ENCODE measurements at regions not wholly inside any gene's neighbourhood (a gene's known extent, or its start where the extent isn't known, plus 50 kb on each side); places are given as distances from the start of the nearest gene placed in this dataset.

DNA sequence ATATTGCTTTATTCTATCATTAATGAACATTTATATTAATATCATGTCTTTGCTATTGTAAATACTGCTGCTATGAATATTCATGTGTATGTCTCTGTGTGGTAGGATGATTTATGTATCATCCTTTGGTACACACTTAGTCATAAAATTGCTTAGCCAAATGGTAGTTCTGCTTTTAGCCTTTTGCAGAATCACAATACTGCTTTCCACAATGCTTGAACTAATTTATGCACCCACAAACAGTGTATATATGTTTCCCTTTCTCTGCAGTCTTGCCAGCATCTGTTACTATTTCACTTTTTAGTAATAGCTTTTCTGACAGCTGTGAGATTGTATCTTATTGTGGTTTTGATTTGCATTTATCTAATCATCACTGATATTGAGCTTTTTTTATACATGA, 254.3 kb upstream of the RBMY1B start:
- H3K9me3 ChIP-seq (ENCODE audit: control insufficient read depth in 1 of 2, low read length in 2 of 2): no peaks in the 10 kb centered on the region
- no peaks in the 10 kb centered on the region for H3K27me3 ChIP-seq (ENCODE audit: control insufficient read depth in 1 of 2, insufficient read depth in 2 of 2, low read length in 2 of 2)
- no peak overlapping the region for H3K9ac ChIP-seq (ENCODE audit: low read depth in 1 of 2, low read length in 2 of 2)
- no peaks in the 10 kb centered on the region for H3K36me3 ChIP-seq (ENCODE audit: control insufficient read depth in 1 of 2, insufficient read depth in 2 of 2, low read length in 2 of 2)
- no peaks in the 10 kb centered on the region for H3K4me1 ChIP-seq (ENCODE audit: control insufficient read depth in 1 of 2, insufficient read depth in 2 of 2, low read length in 2 of 2)
- H3K27ac ChIP-seq (ENCODE audit: low read depth, low read length): no peak overlapping the region
- no peak overlapping the region for H3K4me3 ChIP-seq (ENCODE audit: low read depth in 1 of 2, low read length in 2 of 2)

DNA sequence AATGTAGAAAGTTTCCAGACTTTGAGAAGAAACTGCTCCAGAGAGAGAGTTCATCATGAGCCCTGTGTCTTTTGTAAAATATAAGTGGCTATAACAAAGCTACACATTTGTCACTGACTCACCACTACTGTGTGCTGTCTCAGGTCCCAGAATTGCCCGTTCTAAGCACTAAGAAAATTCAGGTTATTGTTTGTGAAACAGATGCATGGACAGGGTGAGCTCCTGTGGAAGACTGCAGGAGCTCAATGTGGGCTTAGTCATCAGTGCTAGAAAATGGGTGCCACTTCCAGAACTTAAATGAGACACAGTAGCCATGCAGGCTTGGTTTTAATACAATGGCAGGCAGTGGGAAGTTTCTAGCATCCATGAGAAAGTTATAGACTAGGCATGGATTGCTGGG, 251.4 kb upstream of the RBMY1B start:
- Histone ChIP-seq H3K27me3 (ENCODE audit: control insufficient read depth in 1 of 2, insufficient read depth in 2 of 2, low read length in 2 of 2) (no peaks in the 10 kb centered on the region), H3K4me1 (ENCODE audit: control insufficient read depth in 1 of 2, insufficient read depth in 2 of 2, low read length in 2 of 2) (no peaks in the 10 kb centered on the region), H3K27ac (ENCODE audit: low read depth, low read length) (no peak overlapping the region)

GRCh38 chrY:21260325-21260724, 250.8 kb upstream of the RBMY1B start:
- Histone ChIP-seq H3K27me3 (ENCODE audit: control insufficient read depth in 1 of 2, insufficient read depth in 2 of 2, low read length in 2 of 2) (no peaks in the 10 kb centered on the region), H3K9me3 (ENCODE audit: control insufficient read depth in 1 of 2, low read length in 2 of 2) (no peaks in the 10 kb centered on the region), H3K4me3 (ENCODE audit: low read depth in 1 of 2, low read length in 2 of 2) (no peak overlapping the region)

More for the DNA sequence above, 251.4 kb upstream of the RBMY1B start:
- Histone ChIP-seq H3K9me3 (ENCODE audit: control insufficient read depth in 1 of 2, low read length in 2 of 2) (no peaks in the 10 kb centered on the region), H3K4me3 (ENCODE audit: low read depth in 1 of 2, low read length in 2 of 2) (no peak overlapping the region), H3K9ac (ENCODE audit: low read depth in 1 of 2, low read length in 2 of 2) (no peak overlapping the region), H3K36me3 (ENCODE audit: control insufficient read depth in 1 of 2, insufficient read depth in 2 of 2, low read length in 2 of 2) (no peaks in the 10 kb centered on the region)

DNA sequence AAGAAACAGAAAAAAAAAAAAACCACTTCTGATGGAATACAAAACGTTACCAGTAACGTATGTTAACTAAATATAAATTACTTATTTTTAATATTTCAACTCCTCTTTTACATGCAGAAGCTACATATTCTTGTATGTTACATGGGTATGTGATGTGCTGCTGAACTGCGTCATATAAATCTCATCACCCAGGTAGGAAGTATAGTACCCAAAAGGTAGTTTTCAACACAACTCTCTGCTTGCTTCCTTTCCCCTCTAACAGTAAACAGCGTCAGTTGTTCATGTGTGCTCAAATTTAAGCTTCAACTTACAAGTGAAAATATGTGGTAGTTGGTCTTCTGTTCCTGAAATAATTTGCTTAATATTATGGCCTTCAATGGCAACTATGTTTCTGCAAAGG, 250.0 kb upstream of the RBMY1B start:
- Histone ChIP-seq H3K27me3 (ENCODE audit: control insufficient read depth in 1 of 2, insufficient read depth in 2 of 2, low read length in 2 of 2) (no peaks in the 10 kb centered on the region), H3K36me3 (ENCODE audit: control insufficient read depth in 1 of 2, insufficient read depth in 2 of 2, low read length in 2 of 2) (no peaks in the 10 kb centered on the region), H3K4me3 (ENCODE audit: low read depth in 1 of 2, low read length in 2 of 2) (no peak overlapping the region), H3K27ac (ENCODE audit: low read depth, low read length) (no peak overlapping the region), H3K9me3 (ENCODE audit: control insufficient read depth in 1 of 2, low read length in 2 of 2) (no peaks in the 10 kb centered on the region), H3K9ac (ENCODE audit: low read depth in 1 of 2, low read length in 2 of 2) (no peak overlapping the region), H3K4me1 (ENCODE audit: control insufficient read depth in 1 of 2, insufficient read depth in 2 of 2, low read length in 2 of 2) (peaks cover under 1 to 4% of the 10 kb centered on the region in 2 donors)

More at GRCh38 chrY:21260325-21260724, 250.8 kb upstream of the RBMY1B start:
- Histone ChIP-seq H3K4me1 (ENCODE audit: control insufficient read depth in 1 of 2, insufficient read depth in 2 of 2, low read length in 2 of 2) (no peaks in the 10 kb centered on the region), H3K27ac (ENCODE audit: low read depth, low read length) (no peak overlapping the region), H3K9ac (ENCODE audit: low read depth in 1 of 2, low read length in 2 of 2) (no peak overlapping the region), H3K36me3 (ENCODE audit: control insufficient read depth in 1 of 2, insufficient read depth in 2 of 2, low read length in 2 of 2) (no peaks in the 10 kb centered on the region)

GRCh38 chrY:21266751-21267150, 244.4 kb upstream of the RBMY1B start:
- Histone ChIP-seq H3K27ac (ENCODE audit: low read depth, low read length) (no peak overlapping the region), H3K9ac (ENCODE audit: low read depth in 1 of 2, low read length in 2 of 2) (no peak overlapping the region), H3K9me3 (ENCODE audit: control insufficient read depth in 1 of 2, low read length in 2 of 2) (no peaks in the 10 kb centered on the region), H3K4me1 (ENCODE audit: control insufficient read depth in 1 of 2, insufficient read depth in 2 of 2, low read length in 2 of 2) (peaks cover 12 to 16% of the 10 kb centered on the region in 2 donors), H3K4me3 (ENCODE audit: low read depth in 1 of 2, low read length in 2 of 2) (no peak overlapping the region), H3K27me3 (ENCODE audit: control insufficient read depth in 1 of 2, insufficient read depth in 2 of 2, low read length in 2 of 2) (no peaks in the 10 kb centered on the region), H3K36me3 (ENCODE audit: control insufficient read depth in 1 of 2, insufficient read depth in 2 of 2, low read length in 2 of 2) (no peaks in the 10 kb centered on the region)

GRCh38 chrY:21267164-21267563, 244.0 kb upstream of the RBMY1B start:
- Histone ChIP-seq H3K27me3 (ENCODE audit: control insufficient read depth in 1 of 2, insufficient read depth in 2 of 2, low read length in 2 of 2) (no peaks in the 10 kb centered on the region), H3K27ac (ENCODE audit: low read depth, low read length) (no peak overlapping the region), H3K9me3 (ENCODE audit: control insufficient read depth in 1 of 2, low read length in 2 of 2) (no peaks in the 10 kb centered on the region), H3K4me3 (ENCODE audit: low read depth in 1 of 2, low read length in 2 of 2) (no peak overlapping the region), H3K9ac (ENCODE audit: low read depth in 1 of 2, low read length in 2 of 2) (no peak overlapping the region), H3K36me3 (ENCODE audit: control insufficient read depth in 1 of 2, insufficient read depth in 2 of 2, low read length in 2 of 2) (no peaks in the 10 kb centered on the region), H3K4me1 (ENCODE audit: control insufficient read depth in 1 of 2, insufficient read depth in 2 of 2, low read length in 2 of 2) (peaks cover 12 to 20% of the 10 kb centered on the region in 2 donors)

DNA sequence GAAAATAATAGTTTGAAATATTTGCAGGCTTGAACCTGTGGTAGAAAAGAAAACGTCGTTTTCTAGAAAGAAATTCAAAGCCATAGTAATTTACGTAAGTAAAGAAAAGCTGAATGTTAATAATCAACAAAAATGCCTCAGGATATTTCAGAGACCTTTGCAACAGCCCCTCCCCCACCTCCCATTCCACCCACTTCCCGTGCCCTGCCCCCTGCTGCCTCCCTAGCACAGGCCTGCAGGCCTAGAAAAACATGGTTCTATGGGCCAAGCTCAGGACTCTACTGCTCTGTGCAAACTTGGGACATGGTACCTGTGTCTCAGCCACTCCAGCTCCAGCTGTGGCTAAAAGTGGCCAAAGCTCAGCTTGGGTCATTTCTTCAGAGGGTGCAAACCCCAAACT, 223.4 kb upstream of the RBMY1B start:
- Histone ChIP-seq H3K4me3 (ENCODE audit: low read depth in 1 of 2, low read length in 2 of 2) (no peak overlapping the region), H3K9me3 (ENCODE audit: control insufficient read depth in 1 of 2, low read length in 2 of 2) (no peaks in the 10 kb centered on the region), H3K27ac (ENCODE audit: low read depth, low read length) (no peak overlapping the region), H3K27me3 (ENCODE audit: control insufficient read depth in 1 of 2, insufficient read depth in 2 of 2, low read length in 2 of 2) (no peaks in the 10 kb centered on the region), H3K4me1 (ENCODE audit: control insufficient read depth in 1 of 2, insufficient read depth in 2 of 2, low read length in 2 of 2) (peaks cover 0 to 5% of the 10 kb centered on the region in 2 donors), H3K36me3 (ENCODE audit: control insufficient read depth in 1 of 2, insufficient read depth in 2 of 2, low read length in 2 of 2) (no peaks in the 10 kb centered on the region), H3K9ac (ENCODE audit: low read depth in 1 of 2, low read length in 2 of 2) (no peak overlapping the region)

DNA sequence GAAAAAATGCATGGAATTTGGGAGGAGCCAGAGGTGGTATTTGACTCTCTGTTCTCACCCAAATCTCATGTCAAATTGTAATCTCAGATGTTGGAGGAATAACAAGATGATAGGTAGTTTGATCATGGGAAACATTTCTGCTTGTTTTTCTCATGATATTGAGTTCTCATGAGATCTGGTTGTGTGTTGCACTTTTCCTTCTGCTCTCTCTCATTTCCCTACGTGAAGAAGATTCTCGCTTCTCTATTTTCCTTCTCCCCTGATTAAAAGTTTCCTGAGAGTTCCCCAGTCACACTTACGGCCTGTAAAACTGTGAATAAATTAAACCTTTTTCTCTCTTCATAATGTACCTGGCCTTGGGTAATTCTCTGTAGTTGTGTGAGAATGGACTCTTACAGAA, 222.2 kb upstream of the RBMY1B start:
- H3K36me3 ChIP-seq (ENCODE audit: control insufficient read depth in 1 of 2, insufficient read depth in 2 of 2, low read length in 2 of 2): no peaks in the 10 kb centered on the region

GRCh38 chrY:21295206-21295605, 215.9 kb upstream of the RBMY1B start:
- no peaks in the 10 kb centered on the region for H3K36me3 ChIP-seq (ENCODE audit: control insufficient read depth in 1 of 2, insufficient read depth in 2 of 2, low read length in 2 of 2)
- H3K27ac ChIP-seq (ENCODE audit: low read depth, low read length): no peak overlapping the region
- H3K9ac ChIP-seq (ENCODE audit: low read depth in 1 of 2, low read length in 2 of 2): no peak overlapping the region
- no peak overlapping the region for H3K4me3 ChIP-seq (ENCODE audit: low read depth in 1 of 2, low read length in 2 of 2)
- no peaks in the 10 kb centered on the region for H3K4me1 ChIP-seq (ENCODE audit: control insufficient read depth in 1 of 2, insufficient read depth in 2 of 2, low read length in 2 of 2)
- H3K9me3 ChIP-seq (ENCODE audit: control insufficient read depth in 1 of 2, low read length in 2 of 2): no peaks in the 10 kb centered on the region
- H3K27me3 ChIP-seq (ENCODE audit: control insufficient read depth in 1 of 2, insufficient read depth in 2 of 2, low read length in 2 of 2): no peaks in the 10 kb centered on the region

More for the DNA sequence above, 222.2 kb upstream of the RBMY1B start:
- Histone ChIP-seq H3K4me3 (ENCODE audit: low read depth in 1 of 2, low read length in 2 of 2) (no peak overlapping the region), H3K4me1 (ENCODE audit: control insufficient read depth in 1 of 2, insufficient read depth in 2 of 2, low read length in 2 of 2) (peaks cover 0 to 5% of the 10 kb centered on the region in 2 donors), H3K9me3 (ENCODE audit: control insufficient read depth in 1 of 2, low read length in 2 of 2) (no peaks in the 10 kb centered on the region), H3K27me3 (ENCODE audit: control insufficient read depth in 1 of 2, insufficient read depth in 2 of 2, low read length in 2 of 2) (no peaks in the 10 kb centered on the region), H3K9ac (ENCODE audit: low read depth in 1 of 2, low read length in 2 of 2) (no peak overlapping the region), H3K27ac (ENCODE audit: low read depth, low read length) (no peak overlapping the region)

DNA sequence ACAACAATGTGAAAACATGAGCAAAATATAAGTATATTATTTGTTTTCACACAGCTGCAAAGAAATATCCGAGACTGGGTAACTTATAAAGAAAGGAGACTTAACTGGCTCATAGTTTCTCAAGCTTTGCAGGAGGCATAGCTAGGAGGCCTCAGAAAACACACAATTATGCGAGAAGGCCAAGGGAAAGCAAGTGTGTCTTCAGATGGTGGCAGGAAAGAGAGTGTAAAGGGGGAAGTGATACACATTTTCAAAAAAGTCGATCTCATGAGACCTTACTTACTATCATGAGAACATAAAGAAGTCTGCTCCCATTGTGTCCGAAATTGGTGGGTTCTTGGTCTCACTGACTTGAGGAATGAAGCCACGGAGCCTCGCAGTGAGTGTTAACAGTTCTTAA, 208.9 kb upstream of the RBMY1B start:
- Histone ChIP-seq H3K27me3 (ENCODE audit: control insufficient read depth in 1 of 2, insufficient read depth in 2 of 2, low read length in 2 of 2) (no peaks in the 10 kb centered on the region), H3K4me3 (ENCODE audit: low read depth in 1 of 2, low read length in 2 of 2) (no peak overlapping the region), H3K36me3 (ENCODE audit: control insufficient read depth in 1 of 2, insufficient read depth in 2 of 2, low read length in 2 of 2) (no peaks in the 10 kb centered on the region), H3K27ac (ENCODE audit: low read depth, low read length) (no peak overlapping the region), H3K9me3 (ENCODE audit: control insufficient read depth in 1 of 2, low read length in 2 of 2) (no peaks in the 10 kb centered on the region), H3K9ac (ENCODE audit: low read depth in 1 of 2, low read length in 2 of 2) (no peak overlapping the region), H3K4me1 (ENCODE audit: control insufficient read depth in 1 of 2, insufficient read depth in 2 of 2, low read length in 2 of 2) (no peaks in the 10 kb centered on the region)

- no peak overlapping the region for H3K4me3 ChIP-seq (ENCODE audit: low read depth in 1 of 2, low read length in 2 of 2)
- no peaks in the 10 kb centered on the region for H3K36me3 ChIP-seq (ENCODE audit: control insufficient read depth in 1 of 2, insufficient read depth in 2 of 2, low read length in 2 of 2)
- H3K27ac ChIP-seq (ENCODE audit: low read depth, low read length): no peak overlapping the region
- no peaks in the 10 kb centered on the region for H3K9me3 ChIP-seq (ENCODE audit: control insufficient read depth in 1 of 2, low read length in 2 of 2)
- H3K9ac ChIP-seq (ENCODE audit: low read depth in 1 of 2, low read length in 2 of 2): no peak overlapping the region
- no peaks in the 10 kb centered on the region for H3K4me1 ChIP-seq (ENCODE audit: control insufficient read depth in 1 of 2, insufficient read depth in 2 of 2, low read length in 2 of 2)
- H3K27me3 ChIP-seq (ENCODE audit: control insufficient read depth in 1 of 2, insufficient read depth in 2 of 2, low read length in 2 of 2): no peaks in the 10 kb centered on the region
These were observed 195.8 kb upstream of the RBMY1B start for GRCh38 chrY:21315366-21315765.

Measured in duodenal mucosa (tissue), 2 donors.